HG03025 (cell line): ENCODE measurements at regions not wholly inside any gene's neighbourhood (a gene's known extent, or its start where the extent isn't known, plus 50 kb on each side); places are given as distances from the start of the nearest gene placed in this dataset.

Experiments
- ATAC-seq: cut with Tn5 transposase; IDR thresholded peaks from one replicate; pipeline ENCODE4 v1.9.1; 2021; ENCODE audit warnings: mild to moderate bottlenecking, moderate library complexity; ENCODE audit not compliant: unreplicated experiment, low FRiP score

GRCh38 chr3:68468695-68469375 is 463.5 kb downstream of the TAFA4 start:
- ATAC-seq: no peak

- no peak for ATAC-seq
These were observed 464.9 kb downstream of the TAFA4 start for GRCh38 chr3:68467465-68467864.

- no peak for ATAC-seq
These were observed 473.8 kb downstream of the TAFA4 start for GRCh38 chr3:68458581-68458980.

- no peak for ATAC-seq
These were observed 483.6 kb downstream of the TAFA4 start for GRCh38 chr3:68448510-68449383.

GRCh38 chr3:68447885-68448284 is 484.5 kb downstream of the TAFA4 start:
- ATAC-seq: no peak

- ATAC-seq: no peak
These were observed 491.3 kb downstream of the TAFA4 start for GRCh38 chr3:68441054-68441453.

GRCh38 chr3:68436619-68437401 is 495.5 kb downstream of the TAFA4 start:
- no peak for ATAC-seq

- no peak for ATAC-seq
These were observed 503.9 kb downstream of the TAFA4 start for GRCh38 chr3:68428495-68428894.

GRCh38 chr3:68424796-68425460 is 507.4 kb downstream of the TAFA4 start:
- no peak for ATAC-seq

- ATAC-seq: no peak
These were observed 523.7 kb downstream of the TAFA4 start for GRCh38 chr3:68408626-68409025.

- no peak for ATAC-seq
These were observed 528.6 kb downstream of the TAFA4 start for GRCh38 chr3:68403741-68404140.

- no peak for ATAC-seq
These were observed 530.0 kb downstream of the TAFA4 start for GRCh38 chr3:68402235-68402918.

GRCh38 chr3:68378631-68379030 is 553.7 kb downstream of the TAFA4 start:
- no peak for ATAC-seq

GRCh38 chr3:68373727-68374126 is 558.6 kb downstream of the TAFA4 start:
- ATAC-seq: no peak

- no peak for ATAC-seq
These were observed 568.6 kb downstream of the TAFA4 start for GRCh38 chr3:68363796-68364195.

- no peak for ATAC-seq
These were observed 571.9 kb downstream of the TAFA4 start for GRCh38 chr3:68360492-68360891.

- no peak for ATAC-seq
These were observed 586.6 kb downstream of the TAFA4 start for GRCh38 chr3:68345781-68346180.

GRCh38 chr3:68342426-68342825 is 589.9 kb downstream of the TAFA4 start:
- no peak for ATAC-seq

- ATAC-seq: no peak
These were observed 596.3 kb downstream of the TAFA4 start for GRCh38 chr3:68336042-68336441.

- no peak for ATAC-seq
These were observed 597.9 kb downstream of the TAFA4 start for GRCh38 chr3:68334367-68334986.
